HG02840 (cell line): ENCODE measurements at regions not wholly inside any gene's neighbourhood (a gene's known extent, or its start where the extent isn't known, plus 50 kb on each side); places are given as distances from the start of the nearest gene placed in this dataset.
"Not testable (repeated sequence)": the region's sequence is repeated elsewhere in the genome, so short reads cannot be mapped to it uniquely, and the experiment has no call there.

Experiments
- ATAC-seq: cut with Tn5 transposase; IDR thresholded peaks from one replicate; pipeline ENCODE4 v1.9.1; 2021; ENCODE audit warnings: mild to moderate bottlenecking, moderate library complexity, moderate number of reproducible peaks; ENCODE audit not compliant: unreplicated experiment, low FRiP score

DNA sequence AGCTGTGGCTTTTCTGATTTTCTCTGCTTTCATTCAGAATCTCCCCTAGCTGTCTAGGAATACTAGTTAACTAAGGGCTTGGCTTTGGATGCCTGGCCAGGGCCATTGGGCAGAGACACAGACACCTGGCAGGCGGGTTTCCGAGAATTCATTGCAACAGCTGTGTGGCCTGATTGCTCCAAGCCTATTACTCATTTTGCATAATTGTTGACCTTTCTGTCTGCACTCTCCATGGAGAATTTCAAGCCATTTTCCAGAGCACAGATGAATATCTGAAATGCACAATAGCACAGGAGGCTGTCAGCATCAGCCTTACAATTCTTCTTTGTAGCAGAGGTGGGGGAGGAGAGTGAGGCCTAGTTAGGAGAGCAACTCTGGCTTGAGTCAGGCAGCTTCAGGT is 310.5 kb downstream of the DMAC1 start:
- no peak for ATAC-seq

DNA sequence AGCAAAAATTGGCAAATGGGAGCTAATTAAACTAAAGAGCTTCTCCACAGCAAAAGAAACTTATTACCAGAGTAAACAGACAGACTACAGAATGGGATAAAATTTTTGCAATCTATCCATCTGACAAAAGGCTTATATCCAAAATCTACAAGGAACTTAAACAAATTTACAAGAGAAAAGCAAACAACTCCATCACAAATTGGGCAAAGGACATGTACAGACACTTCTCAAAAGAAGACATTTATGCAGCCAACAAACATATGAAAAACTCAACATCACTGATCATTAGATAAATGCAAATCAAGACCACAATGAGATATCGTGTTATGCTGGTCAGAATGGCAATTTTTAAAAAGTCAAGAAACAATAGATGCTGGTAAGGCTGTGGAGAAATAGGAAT is 315.6 kb downstream of the DMAC1 start:
- ATAC-seq: not testable (repeated sequence)

DNA sequence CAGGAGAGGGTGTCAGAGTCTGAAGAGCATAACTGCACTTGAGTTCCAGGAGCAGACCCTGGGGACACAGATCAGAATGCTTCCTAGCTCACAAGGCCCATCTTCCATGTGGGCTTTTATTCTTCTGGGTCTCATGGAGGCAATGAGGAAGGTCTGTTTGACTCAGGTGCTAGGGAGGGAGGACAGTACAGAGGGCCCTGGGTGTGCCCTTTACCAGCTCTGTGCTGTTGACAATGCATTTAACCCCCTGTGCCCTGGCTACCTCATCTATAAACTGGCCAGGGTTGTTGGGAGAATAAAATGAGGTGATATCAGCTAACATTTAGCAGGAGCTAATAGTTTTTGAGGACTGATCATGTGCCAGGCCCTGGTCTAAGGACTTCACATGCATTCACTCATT is 318.0 kb downstream of the DMAC1 start:
- ATAC-seq: no peak

DNA sequence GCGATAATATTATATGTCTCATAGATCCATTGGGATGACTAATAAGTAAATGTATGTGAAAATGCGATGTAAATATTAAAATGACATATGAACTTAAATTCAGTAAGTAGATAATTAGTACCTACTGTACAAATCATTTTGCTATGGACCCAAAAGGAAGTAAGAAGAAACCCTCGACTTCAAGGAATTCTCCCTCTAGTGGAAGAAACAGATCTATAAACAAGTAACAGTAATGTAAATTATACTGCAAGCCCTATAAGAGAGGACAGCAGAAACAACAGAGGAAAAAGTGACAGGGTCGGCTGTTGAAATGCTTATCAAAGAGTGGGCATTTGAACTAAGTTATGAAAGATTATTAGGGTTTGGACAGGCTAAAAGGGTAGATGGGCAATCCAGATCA is 320.3 kb downstream of the DMAC1 start:
- ATAC-seq: no peak

DNA sequence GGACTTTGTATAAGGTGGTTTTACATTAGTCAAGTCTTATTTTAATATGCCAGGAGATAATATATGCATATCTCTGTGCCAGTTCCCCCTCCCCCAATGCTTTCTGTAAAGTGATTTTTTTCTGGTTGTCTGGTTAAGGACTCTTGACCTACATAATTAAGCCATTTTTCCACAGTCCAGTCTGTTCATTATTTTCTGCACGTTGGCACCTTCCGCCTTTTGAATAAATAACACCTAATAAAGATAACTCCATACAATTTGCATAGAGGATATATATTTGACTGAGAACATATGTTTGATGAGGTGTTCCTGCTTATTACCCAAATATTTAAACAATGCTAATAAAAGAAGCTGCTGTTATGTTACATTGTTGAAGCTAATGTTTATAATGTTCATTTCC is 320.9 kb downstream of the DMAC1 start:
- no peak for ATAC-seq

DNA sequence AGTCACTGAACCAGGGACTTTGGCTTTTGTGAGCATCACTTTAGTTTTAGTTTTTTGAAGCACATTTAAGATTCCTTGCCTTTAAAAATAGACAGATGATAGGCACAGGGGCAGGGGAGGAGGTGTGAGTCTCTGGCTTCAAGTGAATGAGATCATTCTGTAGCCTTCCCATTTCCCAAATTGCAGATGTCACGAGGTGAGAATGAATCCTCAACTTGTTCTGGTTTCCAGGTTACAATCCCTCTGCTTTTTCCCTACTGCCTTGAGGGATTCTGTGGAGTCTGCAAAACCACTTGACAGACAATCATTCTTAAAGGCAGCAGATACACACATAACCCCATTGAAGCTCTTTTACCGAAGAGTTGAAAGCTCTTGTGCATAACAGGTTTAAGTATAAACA is 332.4 kb downstream of the DMAC1 start:
- ATAC-seq: no peak

DNA sequence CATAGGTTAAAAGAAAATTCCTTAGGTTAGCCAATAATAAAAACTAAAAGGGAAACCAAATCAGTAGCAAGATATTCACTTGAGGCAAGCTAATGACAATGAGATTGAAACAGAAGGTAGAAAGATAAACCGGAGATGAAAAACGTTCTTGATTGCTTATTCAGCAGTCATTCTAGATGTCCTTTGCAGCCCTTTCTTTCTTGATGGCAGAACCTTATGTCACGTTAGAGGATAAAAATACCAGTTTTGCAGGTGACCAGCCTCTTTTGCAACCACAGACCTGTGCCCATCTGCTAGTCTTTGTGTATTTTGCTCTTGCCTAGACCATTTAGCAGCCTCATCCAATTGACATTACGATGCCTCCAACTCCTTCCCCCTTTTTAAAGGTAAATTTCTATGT is 337.8 kb downstream of the DMAC1 start:
- no peak for ATAC-seq

DNA sequence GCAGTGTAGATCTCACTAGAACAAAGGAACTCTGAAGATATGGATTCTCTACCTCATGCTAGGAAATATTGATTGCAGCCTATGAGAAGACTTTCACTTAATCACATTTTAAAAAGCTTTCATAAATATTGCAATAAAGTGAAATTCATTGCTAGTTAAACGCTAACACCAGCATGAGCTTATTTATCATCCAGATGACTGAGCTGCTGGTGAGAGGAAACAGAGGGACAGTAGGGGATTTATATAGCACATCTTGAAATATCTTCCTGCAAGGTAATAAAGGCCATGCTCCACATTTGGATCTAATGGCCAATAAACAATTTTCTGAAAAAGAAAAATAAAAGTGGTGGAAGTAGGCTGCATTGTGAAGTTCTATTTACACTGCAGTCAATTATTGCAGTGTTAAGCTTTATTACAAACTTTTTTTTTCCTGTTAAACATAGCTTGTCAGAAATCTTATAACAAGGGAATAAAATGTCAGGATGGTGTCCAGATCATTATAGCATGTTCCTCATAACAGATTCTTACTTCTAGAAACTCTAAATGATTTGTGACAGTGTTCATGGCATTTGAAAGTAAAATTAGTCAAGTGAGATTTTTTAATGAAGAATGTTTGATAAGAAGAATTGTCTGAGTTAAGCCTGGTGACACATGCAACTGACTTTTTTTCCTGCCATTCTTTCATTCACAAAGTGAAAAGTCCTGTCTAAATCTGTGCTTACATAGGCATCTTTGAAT is 342.6 kb downstream of the DMAC1 start:
- no peak for ATAC-seq

DNA sequence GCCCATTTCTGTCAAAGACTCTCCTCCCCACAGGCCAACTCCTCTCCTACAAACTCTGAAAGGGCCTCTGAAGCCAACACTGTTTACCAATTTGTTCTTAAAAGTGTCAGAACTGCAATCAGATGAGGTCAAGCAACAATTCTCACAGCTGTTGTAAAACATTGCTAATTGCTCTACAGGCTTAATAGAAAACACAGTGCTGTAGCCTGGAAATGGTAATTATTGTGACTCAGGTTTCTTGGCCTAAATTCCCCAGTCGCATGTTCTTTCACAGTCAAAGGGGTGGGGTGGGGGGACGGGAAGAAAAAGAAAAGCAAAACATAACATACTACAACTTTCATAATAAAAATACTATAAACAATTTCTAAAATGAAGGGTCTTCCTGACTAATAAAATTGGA is 343.2 kb downstream of the DMAC1 start:
- ATAC-seq: no peak

DNA sequence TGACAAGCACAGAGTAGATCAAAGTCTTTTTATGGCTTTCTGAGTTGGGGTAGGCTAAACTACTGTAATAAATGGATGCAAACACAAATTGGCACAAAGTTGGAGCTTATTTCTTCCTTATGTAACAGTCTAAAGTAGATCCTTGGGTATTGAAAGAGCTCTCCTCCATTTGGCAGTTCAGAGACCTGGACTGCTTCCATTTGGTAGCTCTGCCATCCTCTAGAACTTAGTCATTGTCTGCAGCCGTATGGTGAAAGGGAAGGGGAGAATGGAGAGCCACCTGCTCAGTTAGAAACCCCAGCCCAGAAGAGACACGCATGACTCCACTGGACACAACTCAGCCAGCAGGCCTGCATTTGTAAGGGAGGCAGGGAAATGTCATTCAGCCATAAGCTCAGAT is 345.0 kb downstream of the DMAC1 start:
- ATAC-seq: no peak

DNA sequence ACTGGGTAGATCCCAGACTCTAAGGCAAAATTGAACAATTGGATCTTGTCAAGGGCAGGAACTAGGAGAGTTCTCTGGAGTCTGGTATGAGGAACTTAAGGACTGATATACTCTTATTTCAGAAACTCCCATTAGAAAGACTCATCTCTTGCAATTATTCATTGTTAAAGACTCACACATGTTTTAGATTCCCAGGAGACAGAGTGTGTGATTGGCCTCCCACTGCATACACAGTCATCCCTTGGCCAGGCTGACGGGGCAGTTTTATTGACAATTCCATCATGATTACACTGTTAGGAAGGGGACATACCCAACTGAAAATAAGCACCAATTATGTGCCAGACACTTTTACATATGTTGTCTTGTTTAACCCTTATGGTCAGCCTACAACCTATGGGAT is 347.2 kb downstream of the DMAC1 start:
- ATAC-seq: no peak

DNA sequence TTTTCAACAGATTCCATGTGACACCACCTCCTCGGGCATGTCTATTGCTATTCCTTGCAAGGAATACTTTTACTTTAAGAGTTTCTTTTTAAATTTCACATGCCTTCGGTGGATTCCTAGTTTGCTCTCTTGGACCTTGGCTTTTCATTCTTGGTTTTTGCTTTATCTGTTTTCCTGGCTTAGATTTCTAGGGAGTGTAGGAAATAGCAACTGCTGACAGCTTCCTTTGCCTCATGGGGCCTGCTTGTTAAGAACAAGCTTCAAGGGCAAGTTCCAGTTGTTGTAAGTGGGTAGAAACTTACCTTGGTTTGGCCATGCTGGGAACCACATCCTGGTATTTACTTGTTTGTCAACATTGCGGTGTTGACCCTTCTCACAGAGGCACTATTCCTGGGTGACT is 348.5 kb downstream of the DMAC1 start:
- no peak for ATAC-seq

DNA sequence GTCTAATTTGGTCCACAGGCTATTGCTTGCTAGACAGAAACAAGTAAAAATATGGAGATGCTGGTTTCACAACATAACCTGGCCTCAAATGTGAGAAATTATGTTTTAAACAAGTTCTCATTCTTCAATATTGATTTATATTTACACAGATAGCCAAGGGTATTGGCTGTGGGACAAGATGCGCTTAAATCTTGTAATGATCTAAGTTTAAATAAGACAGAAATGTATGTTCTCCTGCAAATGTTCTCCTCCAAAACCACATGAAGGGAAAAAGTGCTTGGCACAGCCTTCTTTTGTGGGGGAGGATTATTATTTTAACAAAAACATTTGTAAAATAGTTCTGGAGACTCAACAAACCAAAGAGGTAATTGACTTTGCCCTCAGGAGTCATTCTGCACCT is 356.0 kb downstream of the DMAC1 start:
- ATAC-seq: no peak

DNA sequence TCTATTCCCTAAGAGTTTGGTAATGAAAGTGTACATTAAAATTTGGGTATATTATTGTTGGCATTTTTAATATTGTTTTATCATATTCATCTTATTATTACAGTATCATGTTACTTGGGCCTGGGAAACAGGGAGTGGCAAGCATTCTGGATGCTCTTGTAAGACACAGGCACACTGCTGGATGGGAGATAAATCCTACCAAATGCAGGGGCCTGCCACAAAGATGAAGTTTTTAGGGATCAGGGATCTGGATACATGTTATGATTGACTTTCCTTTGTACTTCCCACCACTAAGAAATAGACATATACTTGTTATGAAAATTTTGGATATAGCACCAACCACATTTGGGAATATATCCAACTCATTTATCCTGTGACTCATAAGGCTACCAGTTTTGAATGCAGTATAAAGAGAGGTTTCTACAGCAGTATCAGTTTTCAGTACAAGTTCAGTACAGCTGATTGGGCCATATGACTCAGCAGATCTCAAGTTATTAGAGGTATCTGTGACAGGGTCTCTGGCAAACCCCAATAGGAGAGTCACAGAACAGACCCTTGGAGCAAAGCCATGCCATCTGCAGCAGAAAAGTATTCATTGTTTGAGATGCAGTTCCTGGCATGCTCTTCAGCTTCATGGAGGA is 360.1 kb downstream of the DMAC1 start:
- no peak for ATAC-seq

DNA sequence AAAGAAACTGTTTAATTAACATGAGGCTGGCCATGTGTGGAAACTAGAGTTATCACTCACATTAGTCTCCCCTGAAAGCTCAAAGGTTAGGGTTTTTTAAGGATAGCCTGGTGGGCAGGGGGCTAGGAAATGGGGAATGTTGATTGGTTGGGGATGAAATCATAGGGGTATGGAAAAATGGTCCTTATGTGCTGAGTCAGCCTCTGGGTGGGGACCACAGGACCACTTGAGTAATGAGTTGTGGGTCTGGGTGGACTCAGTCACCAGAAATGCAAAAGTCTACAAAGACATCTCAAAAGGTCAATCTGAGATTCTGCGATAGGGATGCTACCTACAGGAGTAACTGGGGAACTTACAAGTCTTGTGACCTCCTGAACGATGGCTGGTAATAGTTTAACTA is 362.8 kb downstream of the DMAC1 start:
- ATAC-seq: no peak

DNA sequence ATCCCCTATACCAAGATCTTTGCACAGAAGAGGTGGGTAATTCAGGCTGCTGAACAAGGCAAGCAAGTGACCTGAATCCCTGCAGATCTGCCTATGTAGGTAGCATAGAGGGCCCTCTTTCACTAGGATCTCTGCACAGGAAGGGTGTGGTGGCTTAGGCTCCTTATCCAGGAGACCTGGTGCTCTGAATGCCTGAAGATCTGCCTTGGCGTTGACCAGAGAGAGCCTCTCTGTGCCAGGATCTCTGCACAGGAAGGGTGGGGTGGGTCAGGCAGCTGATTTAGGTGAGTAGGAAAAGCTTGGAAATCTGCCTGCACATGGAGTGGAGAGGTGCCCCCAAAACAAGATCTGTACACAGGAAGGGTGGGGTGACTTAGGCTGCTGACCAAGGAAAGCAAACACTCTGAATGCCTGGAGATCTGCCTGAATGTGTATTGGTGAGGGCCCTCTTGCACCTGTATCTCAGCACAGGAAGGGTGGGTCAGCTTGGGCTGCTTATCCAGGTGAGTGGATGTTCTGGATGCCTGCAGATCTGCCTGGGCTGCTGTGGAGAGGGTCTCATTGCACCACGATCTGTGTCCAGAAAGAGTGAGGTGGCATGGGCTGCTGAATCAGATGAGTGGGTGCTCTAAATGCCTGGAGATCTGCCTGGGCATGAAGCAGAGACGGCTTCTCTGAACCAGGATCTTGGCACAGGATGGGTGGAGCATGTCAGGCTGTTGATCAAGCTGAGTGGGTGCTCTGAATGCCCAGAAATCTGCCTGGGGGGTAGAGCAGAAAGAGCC is 365.9 kb downstream of the DMAC1 start:
- no peak for ATAC-seq

DNA sequence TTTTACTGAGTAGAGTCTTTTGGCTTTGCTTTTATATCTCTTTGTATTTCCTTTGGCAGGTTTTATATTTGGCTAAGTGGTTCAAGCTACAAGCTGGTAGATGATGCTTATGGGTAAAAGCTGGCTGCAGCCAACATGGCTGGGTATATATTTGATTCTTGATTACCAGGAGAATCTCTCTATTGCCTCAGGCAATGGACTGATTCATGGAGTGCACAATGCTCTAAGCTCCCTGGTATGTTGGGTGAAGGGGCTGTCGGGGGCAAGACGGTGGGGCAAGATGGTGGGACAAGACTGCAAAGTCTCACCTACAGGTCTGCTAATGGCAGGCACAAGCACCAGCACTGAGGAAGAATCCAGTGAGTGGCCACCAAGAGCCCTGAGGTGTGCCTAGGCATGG is 366.6 kb downstream of the DMAC1 start:
- no peak for ATAC-seq

DNA sequence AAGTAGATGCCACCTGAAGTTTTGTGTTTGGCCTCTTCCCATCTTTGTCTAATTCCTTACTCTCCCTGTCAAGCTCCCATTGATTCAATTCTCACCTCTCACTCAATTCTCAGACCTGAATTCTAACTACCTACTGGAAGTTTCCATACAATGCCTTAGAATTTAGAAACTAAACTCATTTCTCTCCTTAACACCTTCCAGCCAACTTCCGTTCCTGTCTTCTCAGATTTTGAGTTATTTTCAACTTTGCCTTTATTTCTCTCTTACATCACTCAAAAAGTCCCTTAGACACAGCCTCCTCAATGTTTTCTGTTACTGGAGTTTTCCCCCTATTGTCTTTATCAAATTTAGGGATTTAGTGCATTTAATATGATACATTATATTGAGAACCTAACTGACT is 382.2 kb downstream of the DMAC1 start:
- not testable (repeated sequence) for ATAC-seq

DNA sequence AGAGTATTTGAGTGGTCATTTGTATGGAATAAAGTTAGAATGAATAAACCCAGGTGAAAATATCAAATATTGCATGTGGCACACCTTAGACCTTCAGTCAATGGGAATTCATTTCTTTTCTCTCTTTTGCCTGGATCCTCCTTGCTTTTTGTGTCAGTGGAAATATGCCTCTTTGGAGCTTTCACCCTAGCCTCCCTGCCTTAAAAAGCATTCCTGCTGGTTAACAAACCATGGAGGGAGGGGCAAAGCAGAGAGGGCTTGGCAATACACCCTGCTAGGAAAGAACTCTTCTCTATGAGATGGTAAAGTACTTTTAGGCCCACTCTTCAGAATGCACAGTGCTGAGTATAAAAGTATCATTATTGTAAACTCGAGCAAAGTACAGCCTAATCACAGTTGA is 383.7 kb downstream of the DMAC1 start:
- no peak for ATAC-seq

DNA sequence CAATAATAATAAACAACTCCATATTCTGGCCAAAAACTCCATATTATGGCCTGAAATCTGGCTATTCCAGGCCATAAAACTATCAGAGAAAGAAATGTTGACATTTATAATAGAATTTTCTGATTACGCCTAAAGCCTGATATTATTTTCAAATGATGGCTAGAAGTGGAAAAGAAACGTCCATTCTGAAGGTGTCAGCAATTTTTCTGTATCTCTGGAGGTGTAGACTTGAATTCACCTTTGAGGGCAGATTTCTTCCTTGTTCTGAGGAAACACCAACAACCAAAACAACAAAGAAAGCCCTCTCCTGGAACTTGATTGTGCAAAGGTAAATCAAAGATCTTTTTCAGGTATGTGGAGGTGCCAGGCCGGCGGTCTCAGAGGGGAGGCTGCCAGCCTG is 390.7 kb downstream of the DMAC1 start:
- ATAC-seq: no peak

DNA sequence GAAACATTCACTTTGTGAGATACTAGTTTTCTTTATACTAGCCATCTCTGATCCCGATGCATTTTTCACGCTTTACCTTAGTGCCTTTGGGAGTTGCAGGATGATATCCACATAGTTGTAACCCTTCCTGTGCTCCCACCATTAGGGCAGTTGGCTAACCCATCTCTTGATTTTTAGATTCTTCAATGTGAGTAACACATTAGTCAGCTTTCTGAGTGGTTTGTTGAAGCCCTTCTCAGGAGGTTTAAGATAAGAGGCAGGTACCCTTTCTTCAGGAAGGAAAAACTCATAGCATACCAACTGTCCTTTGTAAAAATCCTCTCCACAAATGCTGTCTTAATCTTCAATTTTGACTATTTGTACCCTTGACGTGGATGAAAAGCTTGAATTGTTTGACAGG is 392.3 kb downstream of the DMAC1 start:
- ATAC-seq: no peak
